Hepatocyte (in vitro differentiated cells): ENCODE measurements at regions not wholly inside any gene's neighbourhood (a gene's known extent, or its start where the extent isn't known, plus 50 kb on each side); places are given as distances from the start of the nearest gene placed in this dataset.

Experiments used
- EZH2 ChIP-seq: fragments of 200-600 bp; sonication (generic); IDR thresholded peaks from 2 replicates; pipeline ENCODE4 v1.6.1; 2016; ENCODE audit warnings: antibody characterized with exemption, mild to moderate bottlenecking, borderline replicate concordance
- EZH2phosphoT487 ChIP-seq: fragments of 200-600 bp; sonication (generic); IDR thresholded peaks from one replicate; pipeline ENCODE4 v1.6.1; 2018; ENCODE audit warnings: antibody characterized with exemption, mild to moderate bottlenecking, low read depth, moderate library complexity; ENCODE audit not compliant: unreplicated experiment, severe bottlenecking
- TF ChIP-seq, protein P1 (sequence below): fragments of 200-600 bp; sonication (generic); IDR thresholded peaks from 2 replicates; pipeline ENCODE4 v1.5.1; 2016; ENCODE audit warnings: antibody characterized with exemption, mild to moderate bottlenecking; ENCODE audit not compliant: poor library complexity

DNA sequence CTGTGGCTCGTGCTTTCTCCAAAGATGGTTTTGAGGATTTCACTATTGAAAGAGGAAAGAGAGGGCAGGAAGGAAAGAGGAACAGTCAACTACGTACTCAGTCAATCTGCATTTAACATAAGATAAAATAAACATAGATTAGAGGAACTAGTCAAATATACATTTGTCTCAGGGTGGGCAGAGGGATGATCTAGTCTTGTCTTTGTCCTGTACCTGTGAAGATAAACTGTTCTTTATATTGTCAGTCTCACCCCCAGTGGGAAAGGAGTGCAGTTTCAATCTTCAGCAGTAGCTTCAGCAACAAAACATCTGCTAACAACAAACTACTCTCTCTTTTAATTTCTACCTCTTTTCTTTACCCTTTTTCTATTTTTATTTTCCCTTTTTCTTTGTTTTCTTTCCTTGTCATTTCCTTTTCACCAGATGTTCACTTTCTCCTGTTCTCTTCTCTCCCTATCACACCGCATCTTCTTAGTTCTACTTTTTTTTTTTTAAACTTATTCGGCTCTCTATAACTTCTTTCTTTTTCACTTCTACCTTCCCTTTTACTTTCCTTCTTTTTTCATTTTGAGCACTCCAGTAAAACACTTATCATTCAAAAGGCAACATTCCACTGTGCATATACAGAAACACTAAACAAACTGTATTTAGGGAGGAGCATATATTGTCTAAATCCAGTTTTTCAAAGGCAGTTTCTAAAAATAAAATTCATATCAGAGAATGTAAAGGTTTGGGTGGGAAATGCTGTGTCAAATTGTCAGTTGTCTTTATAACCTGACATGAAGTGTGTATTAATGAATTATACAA lies 51.4 kb upstream of the GUCY1A1 start:
- TF ChIP-seq, protein P1, sequence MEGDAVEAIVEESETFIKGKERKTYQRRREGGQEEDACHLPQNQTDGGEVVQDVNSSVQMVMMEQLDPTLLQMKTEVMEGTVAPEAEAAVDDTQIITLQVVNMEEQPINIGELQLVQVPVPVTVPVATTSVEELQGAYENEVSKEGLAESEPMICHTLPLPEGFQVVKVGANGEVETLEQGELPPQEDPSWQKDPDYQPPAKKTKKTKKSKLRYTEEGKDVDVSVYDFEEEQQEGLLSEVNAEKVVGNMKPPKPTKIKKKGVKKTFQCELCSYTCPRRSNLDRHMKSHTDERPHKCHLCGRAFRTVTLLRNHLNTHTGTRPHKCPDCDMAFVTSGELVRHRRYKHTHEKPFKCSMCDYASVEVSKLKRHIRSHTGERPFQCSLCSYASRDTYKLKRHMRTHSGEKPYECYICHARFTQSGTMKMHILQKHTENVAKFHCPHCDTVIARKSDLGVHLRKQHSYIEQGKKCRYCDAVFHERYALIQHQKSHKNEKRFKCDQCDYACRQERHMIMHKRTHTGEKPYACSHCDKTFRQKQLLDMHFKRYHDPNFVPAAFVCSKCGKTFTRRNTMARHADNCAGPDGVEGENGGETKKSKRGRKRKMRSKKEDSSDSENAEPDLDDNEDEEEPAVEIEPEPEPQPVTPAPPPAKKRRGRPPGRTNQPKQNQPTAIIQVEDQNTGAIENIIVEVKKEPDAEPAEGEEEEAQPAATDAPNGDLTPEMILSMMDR = no peak
- TF ChIP-seq EZH2 (no peak), EZH2phosphoT487 (no peak)
